ENCODE measurements at regions not wholly inside any gene's neighbourhood (a gene's known extent, or its start where the extent isn't known, plus 50 kb on each side); places are given as distances from the start of the nearest gene placed in this dataset.
"Not testable (repeated sequence)": the region's sequence is repeated elsewhere in the genome, so short reads cannot be mapped to it uniquely, and the experiment has no call there.

DNA sequence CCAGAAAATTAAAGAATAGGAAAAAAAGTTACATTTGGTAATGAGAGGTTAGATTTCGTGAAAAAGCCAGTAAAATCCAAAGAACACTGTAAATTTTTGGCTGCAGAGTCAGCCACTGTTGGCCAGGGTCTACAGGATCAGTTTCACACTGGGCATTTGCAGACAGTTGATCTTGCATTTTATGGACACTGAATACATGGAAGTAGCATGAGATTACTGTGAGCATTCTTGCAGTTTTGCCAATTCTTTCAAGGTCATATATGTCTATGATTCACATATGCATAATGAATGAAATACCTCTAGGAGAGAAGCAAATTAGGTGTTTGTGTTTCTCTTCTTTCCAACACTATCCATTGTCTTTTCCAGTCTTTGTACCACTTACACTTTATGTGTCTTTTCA is 200.8 kb upstream of the DPYD start:
- no peak for ATAC-seq

GRCh38 chr1:98119796-98120195 is 199.0 kb upstream of the DPYD start:
- DNase-seq (ENCODE audit: missing footprints), result no peak
- ATAC-seq, result no peak
- intact Hi-C loops (cut with DNase I), result no loop called here

More for the DNA sequence above, 200.8 kb upstream of the DPYD start:
- no peak for DNase-seq (ENCODE audit: missing footprints)
- intact Hi-C loops (cut with DNase I), result no loop called here

- DNase-seq (ENCODE audit: missing footprints), result no peak
- no peak for ATAC-seq
- intact Hi-C loops (cut with DNase I), result no loop called here
Measured at GRCh38 chr1:98113811-98114210, 193.0 kb upstream of the DPYD start.

DNA sequence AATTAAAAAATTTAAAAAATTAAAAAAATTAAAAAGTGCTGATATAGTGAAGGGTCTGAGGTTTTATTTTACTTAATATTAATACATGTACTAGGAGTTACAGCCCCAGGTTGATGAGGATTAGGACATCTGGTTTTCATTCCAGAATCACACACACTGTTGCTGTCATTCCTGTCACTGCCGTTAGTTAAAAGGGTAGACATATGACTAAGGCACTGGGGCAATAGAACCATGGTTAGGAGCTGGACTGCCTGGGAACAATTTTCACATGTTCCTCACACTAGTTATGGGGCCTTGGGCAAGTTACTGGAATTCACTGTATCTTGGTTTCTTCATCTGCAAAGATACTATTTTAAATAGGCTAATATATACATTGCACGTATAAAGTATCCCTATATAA is 191.8 kb upstream of the DPYD start:
- intact Hi-C loops (cut with DNase I), result no loop called here
- ATAC-seq, result no peak
- DNase-seq (ENCODE audit: missing footprints), result no peak

DNA sequence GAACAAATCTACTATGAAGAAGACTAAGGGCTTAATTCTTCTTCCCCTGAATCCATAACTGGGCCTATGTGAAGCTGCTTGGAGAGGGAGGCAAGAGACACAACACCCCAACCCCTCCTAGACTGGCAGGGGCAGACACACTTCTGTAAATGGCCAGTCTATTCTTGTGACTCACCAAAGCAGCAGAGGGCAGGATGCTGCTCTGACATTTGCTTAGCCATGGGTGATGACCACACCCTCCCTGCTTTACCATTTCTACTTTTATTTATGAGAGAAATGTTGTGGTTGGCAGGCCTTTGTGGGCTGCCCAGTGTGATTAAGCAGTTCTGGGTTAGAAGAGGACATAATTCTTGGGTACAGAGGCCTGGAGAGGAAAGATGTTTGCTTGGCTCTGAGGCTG is 189.8 kb upstream of the DPYD start:
- intact Hi-C loops (cut with DNase I), result no loop called here
- DNase-seq (ENCODE audit: missing footprints) (no peak), ATAC-seq (no peak)

DNA sequence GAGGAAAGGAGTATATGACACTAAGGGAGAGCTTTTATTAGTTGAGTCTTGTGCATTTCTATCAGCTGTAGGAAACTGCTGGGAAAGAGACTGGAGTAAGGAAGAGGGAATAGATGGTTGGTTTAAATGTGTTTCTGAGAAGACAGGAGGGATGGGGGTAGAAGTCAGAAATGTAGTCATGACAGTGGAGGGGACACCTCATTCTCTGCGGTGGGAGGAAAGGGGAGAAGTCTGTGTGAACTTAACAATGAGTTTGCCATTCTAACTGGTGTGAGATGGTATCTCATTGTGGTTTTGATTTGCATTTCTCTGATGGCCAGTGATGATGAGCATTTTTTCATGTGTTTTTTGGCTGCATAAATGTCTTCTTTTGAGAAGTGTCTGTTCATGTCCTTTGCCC is 187.5 kb upstream of the DPYD start:
- intact Hi-C loops (cut with DNase I); DNase-seq (ENCODE audit: missing footprints); ATAC-seq: not testable (repeated sequence)

- DNase-seq (ENCODE audit: missing footprints), result no peak
- intact Hi-C loops (cut with DNase I), result no loop called here
- no peak for ATAC-seq
Measured at GRCh38 chr1:98107256-98107655, 186.4 kb upstream of the DPYD start.

DNA sequence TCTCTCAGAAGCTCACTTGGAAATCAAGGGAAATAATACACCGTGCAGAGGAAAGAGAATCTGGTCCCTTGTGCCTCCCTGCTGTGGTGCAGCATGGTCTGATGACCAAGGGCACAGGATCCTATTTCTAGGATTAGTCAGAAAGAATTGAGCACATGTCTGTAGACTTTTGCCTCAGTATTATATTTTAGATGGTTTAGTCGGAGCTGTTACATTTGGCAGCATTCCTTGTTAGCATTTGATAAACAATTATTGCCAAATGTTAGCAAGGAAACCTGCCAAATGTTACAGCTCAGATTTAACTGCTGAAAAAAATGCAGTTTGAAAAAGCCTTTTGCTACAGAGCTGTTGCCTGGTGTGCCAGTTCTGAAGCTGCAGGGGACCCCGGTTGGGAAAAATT is 183.5 kb upstream of the DPYD start:
- DNase-seq (ENCODE audit: missing footprints) (no peak), ATAC-seq (no peak)
- intact Hi-C loops (cut with DNase I), result no loop called here

DNA sequence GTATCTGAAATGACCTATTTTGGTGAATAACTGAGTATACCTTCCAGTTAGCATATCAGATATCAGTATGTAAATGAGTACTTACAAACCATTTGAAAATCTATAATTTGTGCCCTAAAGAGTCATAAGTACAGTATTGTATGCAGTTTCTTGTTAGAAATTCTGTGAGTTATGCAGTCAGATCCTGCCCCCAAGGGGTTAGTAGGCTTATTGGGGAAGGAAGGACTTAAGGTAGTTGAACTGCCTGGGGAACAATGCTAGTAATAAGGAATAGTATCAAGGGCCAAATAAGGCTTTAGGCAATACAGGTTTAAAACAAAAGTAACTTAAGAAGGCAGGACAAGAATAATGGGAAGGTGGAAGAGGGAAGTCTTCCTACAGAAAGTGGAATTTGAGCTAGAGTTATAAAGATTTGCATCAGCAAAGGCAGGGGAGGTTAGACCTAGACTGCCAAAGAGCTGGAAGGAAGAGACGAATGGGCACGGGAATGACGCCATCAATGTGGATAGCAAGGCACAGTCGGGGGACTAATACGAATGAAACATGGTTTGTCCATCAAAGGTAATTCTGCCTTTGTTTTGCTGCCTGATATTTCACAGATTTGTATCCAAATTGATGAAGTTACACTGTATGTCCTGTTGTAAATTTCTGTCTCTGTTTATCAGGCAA is 182.9 kb upstream of the DPYD start:
- no peak for DNase-seq (ENCODE audit: missing footprints)
- ATAC-seq, result no peak
- intact Hi-C loops (cut with DNase I), result no loop called here

DNA sequence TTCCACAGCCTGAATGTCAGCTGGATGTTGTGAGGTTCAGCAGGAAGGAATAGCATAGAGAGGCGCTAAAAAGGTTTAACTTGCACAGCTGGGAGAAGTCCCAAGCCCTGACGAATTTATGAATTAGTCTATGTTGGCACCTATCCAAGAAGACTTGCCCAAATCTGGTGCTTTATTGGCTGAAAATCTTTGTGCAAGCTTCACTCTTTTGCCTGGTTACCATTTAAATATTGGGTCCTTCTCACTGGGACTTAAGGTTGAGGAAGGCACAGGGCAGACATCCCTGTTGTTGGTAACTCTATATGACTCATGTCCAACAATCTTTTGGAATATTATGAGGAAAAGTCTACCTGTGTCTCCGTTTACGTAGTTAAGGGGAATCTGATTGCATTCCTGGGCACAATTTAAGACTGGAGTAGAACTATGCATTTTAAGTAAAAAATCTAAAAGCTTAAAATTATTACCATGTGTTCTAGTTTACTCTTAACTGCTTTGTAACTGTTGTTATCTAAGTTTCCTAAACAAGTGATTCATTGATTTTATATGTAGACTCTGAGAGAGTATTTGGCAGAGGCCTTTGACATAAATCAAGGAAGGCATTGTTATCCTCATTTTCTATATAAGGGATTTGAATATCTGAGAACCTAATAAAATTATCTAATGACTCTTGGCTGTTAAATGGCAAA is 181.7 kb upstream of the DPYD start:
- intact Hi-C loops (cut with DNase I), result no loop called here
- DNase-seq (ENCODE audit: missing footprints) (no peak), ATAC-seq (no peak)

DNA sequence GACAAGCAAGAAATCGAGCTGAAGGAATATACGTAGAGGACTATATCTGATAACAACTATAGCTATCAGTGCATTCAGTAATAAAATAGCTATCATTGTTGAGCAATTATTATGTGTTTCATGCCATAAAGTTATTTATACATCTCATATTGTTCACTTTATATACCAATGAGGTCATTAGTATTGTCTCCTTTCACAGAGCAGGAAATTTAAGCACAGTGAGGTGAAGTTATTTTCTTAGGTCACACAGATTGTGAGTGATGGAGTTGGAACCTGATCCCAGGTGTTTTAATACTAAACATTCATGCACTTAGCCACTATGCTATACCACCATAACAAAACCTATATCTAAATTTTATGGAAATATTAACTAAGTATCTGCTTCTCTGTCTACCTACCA is 180.5 kb upstream of the DPYD start:
- DNase-seq (ENCODE audit: missing footprints) (no peak), ATAC-seq (no peak)
- intact Hi-C loops (cut with DNase I), result no loop called here

- no peak for ATAC-seq
- intact Hi-C loops (cut with DNase I), result no loop called here
- no peak for DNase-seq (ENCODE audit: missing footprints)
Measured at GRCh38 chr1:98099501-98099900, 178.7 kb upstream of the DPYD start.

- intact Hi-C loops (cut with DNase I), result no loop called here
- no peak for ATAC-seq
- DNase-seq (ENCODE audit: missing footprints), result no peak
Measured at GRCh38 chr1:98098473-98098872, 177.6 kb upstream of the DPYD start.

GRCh38 chr1:98090351-98090750 is 169.5 kb upstream of the DPYD start:
- DNase-seq (ENCODE audit: missing footprints) (no peak), ATAC-seq (no peak)
- intact Hi-C loops (cut with DNase I), result no loop called here

- DNase-seq (ENCODE audit: missing footprints) (no peak), ATAC-seq (no peak)
- intact Hi-C loops (cut with DNase I), result no loop called here
Measured at GRCh38 chr1:98088381-98088780, 167.5 kb upstream of the DPYD start.

GRCh38 chr1:98086796-98087441 is 166.1 kb upstream of the DPYD start:
- intact Hi-C loops (cut with DNase I), result no loop called here
- DNase-seq (ENCODE audit: missing footprints), result no peak
- ATAC-seq, result no peak

DNA sequence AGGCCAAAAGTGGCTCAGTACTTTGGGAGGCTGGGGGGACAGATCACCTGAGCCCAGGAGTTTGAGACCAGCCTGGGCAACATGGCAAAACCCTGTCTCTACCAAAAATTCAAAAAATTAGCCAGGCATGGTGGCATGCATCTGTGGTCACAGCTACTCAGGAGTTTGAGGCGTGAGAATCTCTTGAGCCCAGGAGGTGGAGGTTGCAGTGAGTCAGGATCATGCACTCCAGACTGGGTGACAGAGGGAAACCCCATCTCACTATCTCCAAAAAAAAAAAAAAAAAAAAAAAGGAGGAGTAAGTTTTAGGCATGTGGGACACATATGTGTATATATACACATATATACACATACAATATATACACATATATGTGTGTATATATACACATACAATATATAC is 165.3 kb upstream of the DPYD start:
- intact Hi-C loops (cut with DNase I), result no loop called here
- DNase-seq (ENCODE audit: missing footprints) (no peak), ATAC-seq (no peak)

- intact Hi-C loops (cut with DNase I), result no loop called here
- ATAC-seq (no peak), DNase-seq (ENCODE audit: missing footprints) (no peak)
Measured at GRCh38 chr1:98084188-98084587, 163.4 kb upstream of the DPYD start.

DNA sequence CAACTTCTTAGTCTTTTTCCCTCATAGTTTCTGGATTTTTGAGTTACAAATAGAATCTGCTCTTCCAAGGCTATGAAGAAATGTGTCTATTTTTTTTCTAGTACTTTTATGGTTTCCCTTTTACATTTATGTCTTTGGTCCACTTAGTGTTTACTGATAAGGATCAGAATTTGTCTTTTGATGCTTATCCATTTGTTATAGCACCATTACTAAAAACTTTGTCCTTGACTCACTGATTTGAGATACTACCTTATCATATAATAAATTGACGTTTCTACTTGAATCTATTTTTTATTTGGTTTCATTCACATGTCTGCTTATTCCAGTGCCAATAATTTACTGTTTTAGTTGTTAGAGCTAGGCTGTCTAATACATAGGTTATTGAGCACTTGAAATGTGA is 161.1 kb upstream of the DPYD start:
- no peak for DNase-seq (ENCODE audit: missing footprints)
- no peak for ATAC-seq
- intact Hi-C loops (cut with DNase I), result no loop called here

GRCh38 chr1:98078596-98078995 is 157.8 kb upstream of the DPYD start:
- ATAC-seq (no peak), DNase-seq (ENCODE audit: missing footprints) (no peak)
- intact Hi-C loops (cut with DNase I), result no loop called here

Data from Right ventricle myocardium inferior (tissue), 1 donor.